Neural progenitor cell (in vitro differentiated cells): ENCODE measurements at regions not wholly inside any gene's neighbourhood (a gene's known extent, or its start where the extent isn't known, plus 50 kb on each side); places are given as distances from the start of the nearest gene placed in this dataset.

Experiments
- DNase-seq: peaks from one replicate; pipeline ENCODE4 v3.0.0-alpha.2; 2016; ENCODE audit warnings: low spot score
- H2AFZ ChIP-seq: fragments of 200-600 bp; sonication (generic); replicated peaks from 2 replicates; pipeline ENCODE4 v1.6.1; 2016; ENCODE audit warnings: antibody characterized with exemption
- H3F3A ChIP-seq: fragments of 200-600 bp; sonication (generic); 2 replicates; pipeline ENCODE4 v1.6.1; 2016; ENCODE audit warnings: antibody characterized with exemption, low read depth
- H3K27ac ChIP-seq: fragments of 200-600 bp; sonication (generic); 2 replicates; pipeline ENCODE4 v1.5.1; 2016; ENCODE audit warnings: mild to moderate bottlenecking
- H3K27me3 ChIP-seq: fragments of 200-600 bp; sonication (generic); 2 replicates; pipeline ENCODE4 v1.6.1; 2016; ENCODE audit warnings: mild to moderate bottlenecking, moderate library complexity
- H3K36me3 ChIP-seq: fragments of 200-600 bp; sonication (generic); 2 replicates; pipeline ENCODE4 v1.5.1; 2016
- H3K4me1 ChIP-seq: fragments of 200-600 bp; sonication (generic); 2 replicates; pipeline ENCODE4 v1.6.1; 2016; ENCODE audit warnings: mixed run types
- H3K4me2 ChIP-seq: fragments of 200-600 bp; sonication (generic); 2 replicates; pipeline ENCODE4 v1.6.1; 2016
- H3K4me3 ChIP-seq: fragments of 200-600 bp; sonication (generic); 2 replicates; pipeline ENCODE4 v1.5.1; 2016
- H3K79me2 ChIP-seq: fragments of 200-600 bp; sonication (generic); 2 replicates; pipeline ENCODE4 v1.6.1; 2016; ENCODE audit warnings: low read depth
- H3K9ac ChIP-seq: fragments of 200-600 bp; sonication (generic); 2 replicates; pipeline ENCODE4 v1.6.1; 2016
- H3K9me3 ChIP-seq: fragments of 200-600 bp; sonication (generic); 2 replicates; pipeline ENCODE4 v1.5.1; 2016; ENCODE audit warnings: low read depth
- H4K20me1 ChIP-seq: fragments of 200-600 bp; sonication (generic); 2 replicates; pipeline ENCODE4 v1.6.1; 2016; ENCODE audit warnings: low read depth
- H3K27ac Mint-ChIP-seq: 3 replicates; pipeline ENCODE4 v1.8.0; 2021; ENCODE audit warnings: mixed read lengths
- H3K27me3 Mint-ChIP-seq: 2 replicates; pipeline ENCODE4 v1.8.0; 2022; ENCODE audit warnings: low read depth, mild to moderate bottlenecking, inconsistent platforms, moderate library complexity, mixed read lengths; ENCODE audit not compliant: insufficient read depth
- H3K36me3 Mint-ChIP-seq: 3 replicates; pipeline ENCODE4 v1.8.0; 2021; ENCODE audit warnings: mixed read lengths
- H3K4me1 Mint-ChIP-seq: 3 replicates; pipeline ENCODE4 v1.8.0; 2021; ENCODE audit warnings: mixed read lengths
- H3K4me3 Mint-ChIP-seq: 3 replicates; pipeline ENCODE4 v1.8.0; 2021; ENCODE audit warnings: mild to moderate bottlenecking, moderate library complexity, mixed read lengths
- H3K9me3 Mint-ChIP-seq: 3 replicates; pipeline ENCODE4 v1.8.0; 2020; ENCODE audit warnings: mixed read lengths
- EZH2 ChIP-seq: fragments of 200-600 bp; sonication (generic); IDR thresholded peaks from 2 replicates; pipeline ENCODE4 v1.6.1; 2017; ENCODE audit warnings: antibody characterized with exemption, mild to moderate bottlenecking, moderate library complexity
- EZH2phosphoT487 ChIP-seq: fragments of 200-600 bp; sonication (generic); IDR thresholded peaks from 2 replicates; pipeline ENCODE4 v1.6.1; 2017; ENCODE audit warnings: antibody characterized with exemption
- TF ChIP-seq, protein P1 (sequence below): fragments of 200-600 bp; sonication (generic); IDR thresholded peaks from 2 replicates; pipeline ENCODE4 v1.5.1; 2017; ENCODE audit warnings: antibody characterized with exemption, mild to moderate bottlenecking

DNA sequence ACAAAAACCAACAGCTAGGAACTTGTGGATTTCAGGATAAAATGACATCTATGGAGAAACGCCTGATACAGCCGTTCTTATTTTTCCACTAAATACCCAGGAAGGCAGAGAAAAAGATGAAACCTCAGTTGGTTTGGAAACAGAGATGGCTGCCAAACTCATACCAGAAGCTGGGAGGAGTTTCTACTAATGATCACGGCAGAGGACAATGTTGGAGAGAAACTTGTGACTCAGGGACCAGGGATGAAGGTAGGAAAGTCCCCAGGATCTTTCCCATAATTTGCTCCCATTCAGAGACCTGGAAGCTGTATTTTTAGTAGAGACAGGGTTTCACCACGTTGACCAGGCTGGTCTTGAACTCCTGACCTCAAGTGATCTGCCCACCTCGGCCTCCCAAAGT is 187.1 kb upstream of the IER5L start:
- no peak overlapping the region for H2AFZ ChIP-seq
- no peak overlapping the region for H3K27ac Mint-ChIP-seq
- peaks cover 15% of the 10 kb centered on the region for H3K9me3 Mint-ChIP-seq

DNA sequence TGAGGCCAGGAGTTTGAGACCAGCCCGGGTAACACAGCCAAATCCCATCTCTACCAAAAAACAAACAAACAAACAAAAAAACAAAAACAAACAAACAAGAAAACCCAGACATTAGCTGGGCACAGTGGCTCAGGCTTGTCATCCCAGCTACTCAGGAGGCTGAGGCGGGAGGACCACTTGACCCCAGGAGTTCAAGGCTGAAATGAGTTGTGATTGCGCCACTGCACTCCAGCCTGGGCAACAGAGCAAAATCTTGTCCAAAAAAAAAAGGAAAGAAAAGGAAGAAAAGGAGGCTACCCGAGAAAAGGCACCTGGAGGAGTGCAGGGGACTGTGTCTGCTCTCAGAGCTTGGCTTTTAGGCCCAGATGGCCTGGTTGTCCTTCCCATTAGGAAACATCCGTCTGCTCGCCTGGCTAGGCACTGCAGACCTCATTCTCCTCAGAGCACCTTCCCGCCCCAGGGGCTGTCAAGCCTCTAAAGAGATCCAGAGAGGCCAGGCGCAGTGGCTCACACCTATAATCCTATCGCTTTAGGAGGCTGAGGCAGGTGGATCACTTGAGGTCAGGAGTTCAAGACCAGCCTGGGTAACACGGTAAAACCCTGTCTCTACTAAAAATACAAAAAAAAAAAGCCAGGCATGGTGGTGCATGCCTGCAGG is 185.3 kb upstream of the IER5L start:
- H3K36me3 ChIP-seq = no peaks in the 10 kb centered on the region
- no peak overlapping the region for H3K4me3 ChIP-seq
- no peak overlapping the region for H3K4me2 ChIP-seq
- no peak overlapping the region for H3K27ac ChIP-seq
- H3K9me3 Mint-ChIP-seq = peaks cover 2% of the 10 kb centered on the region
- H3K4me1 ChIP-seq = peaks cover 6% of the 10 kb centered on the region
- no peak overlapping the region for H3K4me3 Mint-ChIP-seq
- no peak for TF ChIP-seq EZH2
- H2AFZ ChIP-seq = no peak overlapping the region
- no peaks in the 10 kb centered on the region for H3K27me3 ChIP-seq
- H3K79me2 ChIP-seq = no peaks in the 10 kb centered on the region
- H3K36me3 Mint-ChIP-seq = no peaks in the 10 kb centered on the region
- no peak overlapping the region for H3K27ac Mint-ChIP-seq
- H3K9me3 ChIP-seq = no peaks in the 10 kb centered on the region
- H3K27me3 Mint-ChIP-seq = peaks cover 14% of the 10 kb centered on the region
- H4K20me1 ChIP-seq = no peaks in the 10 kb centered on the region
- no peak for DNase-seq
- H3F3A ChIP-seq = peaks cover 13% of the 10 kb centered on the region
- H3K4me1 Mint-ChIP-seq = peaks cover 34% of the 10 kb centered on the region
- no peak overlapping the region for H3K9ac ChIP-seq

More for the DNA sequence above, 187.1 kb upstream of the IER5L start:
- no peaks in the 10 kb centered on the region for H3K36me3 ChIP-seq
- Mint-ChIP-seq H3K36me3 (peaks cover 3% of the 10 kb centered on the region), H3K4me1 (peaks cover 24% of the 10 kb centered on the region), H3K4me3 (no peak overlapping the region), H3K27me3 (peaks cover 11% of the 10 kb centered on the region)
- H3F3A ChIP-seq = peaks cover 13% of the 10 kb centered on the region
- no peak for TF ChIP-seq EZH2
- TF ChIP-seq EZH2phosphoT487 = no peak
- TF ChIP-seq, protein P1, sequence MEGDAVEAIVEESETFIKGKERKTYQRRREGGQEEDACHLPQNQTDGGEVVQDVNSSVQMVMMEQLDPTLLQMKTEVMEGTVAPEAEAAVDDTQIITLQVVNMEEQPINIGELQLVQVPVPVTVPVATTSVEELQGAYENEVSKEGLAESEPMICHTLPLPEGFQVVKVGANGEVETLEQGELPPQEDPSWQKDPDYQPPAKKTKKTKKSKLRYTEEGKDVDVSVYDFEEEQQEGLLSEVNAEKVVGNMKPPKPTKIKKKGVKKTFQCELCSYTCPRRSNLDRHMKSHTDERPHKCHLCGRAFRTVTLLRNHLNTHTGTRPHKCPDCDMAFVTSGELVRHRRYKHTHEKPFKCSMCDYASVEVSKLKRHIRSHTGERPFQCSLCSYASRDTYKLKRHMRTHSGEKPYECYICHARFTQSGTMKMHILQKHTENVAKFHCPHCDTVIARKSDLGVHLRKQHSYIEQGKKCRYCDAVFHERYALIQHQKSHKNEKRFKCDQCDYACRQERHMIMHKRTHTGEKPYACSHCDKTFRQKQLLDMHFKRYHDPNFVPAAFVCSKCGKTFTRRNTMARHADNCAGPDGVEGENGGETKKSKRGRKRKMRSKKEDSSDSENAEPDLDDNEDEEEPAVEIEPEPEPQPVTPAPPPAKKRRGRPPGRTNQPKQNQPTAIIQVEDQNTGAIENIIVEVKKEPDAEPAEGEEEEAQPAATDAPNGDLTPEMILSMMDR = no peak
- no peaks in the 10 kb centered on the region for H4K20me1 ChIP-seq
- peaks cover 3% of the 10 kb centered on the region for H3K4me1 ChIP-seq
- H3K4me3 ChIP-seq = no peak overlapping the region
- H3K4me2 ChIP-seq = no peak overlapping the region
- no peak for DNase-seq
- H3K27ac ChIP-seq = no peak overlapping the region
- no peaks in the 10 kb centered on the region for H3K27me3 ChIP-seq
- no peak overlapping the region for H3K9ac ChIP-seq
- H3K79me2 ChIP-seq = no peaks in the 10 kb centered on the region
- no peaks in the 10 kb centered on the region for H3K9me3 ChIP-seq

DNA sequence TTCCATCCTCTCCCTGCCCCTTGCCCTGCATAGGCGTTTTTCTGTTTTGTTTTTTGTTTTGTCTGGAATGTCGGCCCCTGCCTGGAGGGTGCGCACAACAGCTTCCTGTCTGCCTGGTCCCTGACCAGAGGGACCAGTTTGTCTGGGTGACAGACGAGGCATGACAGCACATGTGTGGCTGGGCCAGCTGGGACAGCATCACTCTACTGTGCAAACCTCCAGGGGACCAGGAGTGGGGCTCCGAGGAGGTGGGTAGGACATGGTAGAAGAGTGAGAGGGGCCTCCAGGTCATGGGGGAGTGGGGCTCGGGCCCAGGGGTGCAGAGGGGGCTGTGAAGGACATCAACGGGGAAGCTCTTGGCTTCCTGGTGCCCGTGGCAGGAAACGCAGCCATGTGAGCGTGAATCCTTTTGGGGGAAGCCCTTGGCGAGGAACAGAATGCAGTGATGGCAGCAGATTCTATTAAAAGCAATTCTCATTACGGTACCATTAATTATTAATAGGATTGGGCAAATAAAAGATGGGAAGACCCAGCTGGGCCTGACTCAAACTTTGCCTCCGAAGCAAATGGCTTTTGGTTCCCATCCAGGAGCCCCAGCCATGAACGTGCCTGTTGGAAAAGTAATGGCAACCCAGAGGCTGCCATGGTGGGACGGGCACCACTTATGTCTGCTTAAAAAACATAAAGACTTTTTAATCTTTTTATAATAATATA is 184.4 kb upstream of the IER5L start:
- peak overlapping the region; percentile 61 for H3K4me3 Mint-ChIP-seq
- peaks cover 13% of the 10 kb centered on the region for H3F3A ChIP-seq
- H3K27ac Mint-ChIP-seq = peak overlapping the region; percentile 95
- no peaks in the 10 kb centered on the region for H3K79me2 ChIP-seq
- H3K4me3 ChIP-seq = no peak overlapping the region
- no peaks in the 10 kb centered on the region for H3K9me3 ChIP-seq
- H3K4me1 ChIP-seq = peaks cover 6% of the 10 kb centered on the region
- H3K27me3 ChIP-seq = no peaks in the 10 kb centered on the region
- TF ChIP-seq, protein P1 = peak; percentile 6
- no peak for TF ChIP-seq EZH2
- no peak overlapping the region for H3K9ac ChIP-seq
- DNase-seq = no peak
- peaks cover 14% of the 10 kb centered on the region for H3K27me3 Mint-ChIP-seq
- H3K4me2 ChIP-seq = no peak overlapping the region
- H3K36me3 ChIP-seq = no peaks in the 10 kb centered on the region
- H3K4me1 Mint-ChIP-seq = peaks cover 34% of the 10 kb centered on the region
- H3K27ac ChIP-seq = no peak overlapping the region
- peak overlapping the region; percentile 92 for H2AFZ ChIP-seq
- H3K9me3 Mint-ChIP-seq = peaks cover 2% of the 10 kb centered on the region
- H4K20me1 ChIP-seq = no peaks in the 10 kb centered on the region
- no peaks in the 10 kb centered on the region for H3K36me3 Mint-ChIP-seq

DNA sequence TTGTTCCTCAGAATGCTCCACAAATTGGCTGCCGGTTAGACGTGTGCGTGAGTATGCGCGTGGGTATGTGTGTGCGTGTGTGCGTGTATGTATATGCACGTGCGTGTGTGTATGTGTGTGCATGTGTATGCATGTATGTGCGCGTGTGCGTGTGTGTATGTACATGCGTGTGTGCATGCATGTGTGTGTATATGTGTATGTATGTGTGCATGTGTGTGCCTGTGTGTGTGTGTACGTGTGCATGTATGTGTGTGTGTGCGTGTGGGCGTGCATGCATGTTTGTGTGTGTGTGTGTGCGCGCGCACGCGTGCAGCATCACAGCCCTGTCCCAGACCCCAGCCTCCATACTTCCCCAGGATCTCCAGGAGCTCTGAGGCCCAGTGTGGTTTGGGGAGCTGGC is 183.1 kb upstream of the IER5L start:
- Histone ChIP-seq H3K4me1 (peaks cover 6% of the 10 kb centered on the region), H3F3A (peaks cover 13% of the 10 kb centered on the region), H3K27ac (no peak overlapping the region), H3K79me2 (no peaks in the 10 kb centered on the region), H3K9ac (no peak overlapping the region), H3K9me3 (no peaks in the 10 kb centered on the region), H3K27me3 (no peaks in the 10 kb centered on the region), H3K4me3 (no peak overlapping the region), H3K36me3 (no peaks in the 10 kb centered on the region), H2AFZ (no peak overlapping the region), H4K20me1 (no peaks in the 10 kb centered on the region), H3K4me2 (no peak overlapping the region)
- no peak for DNase-seq
- Mint-ChIP-seq H3K27ac (peak overlapping the region; percentile 15), H3K4me3 (no peak overlapping the region), H3K36me3 (no peaks in the 10 kb centered on the region), H3K4me1 (peaks cover 34% of the 10 kb centered on the region), H3K9me3 (peaks cover 2% of the 10 kb centered on the region), H3K27me3 (peaks cover 17% of the 10 kb centered on the region)
- no peak for TF ChIP-seq EZH2phosphoT487
- TF ChIP-seq, protein P1 = no peak
- no peak for TF ChIP-seq EZH2
